ENCODE measurements at regions not wholly inside any gene's neighbourhood (a gene's known extent, or its start where the extent isn't known, plus 50 kb on each side); places are given as distances from the start of the nearest gene placed in this dataset.

DNA sequence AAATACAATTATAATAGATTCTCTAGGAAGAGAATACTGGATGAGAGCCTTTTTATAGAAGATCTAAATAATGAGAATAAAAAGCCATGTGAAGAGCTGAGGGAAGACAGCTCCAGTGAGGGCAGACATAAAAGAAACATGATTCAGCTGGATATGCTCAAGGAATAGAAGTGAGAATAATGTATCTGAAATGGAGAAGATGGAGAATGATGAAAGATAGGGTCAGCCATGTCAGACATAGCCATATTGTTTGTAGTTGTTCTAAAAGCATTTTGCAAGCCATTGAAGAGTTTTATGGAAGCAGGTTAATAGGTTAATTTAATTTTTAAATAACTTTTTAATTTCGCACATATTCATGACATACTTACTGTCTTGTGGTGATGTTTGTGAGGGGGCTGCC is 713.5 kb upstream of the ARPP21 start:
- no peak for DNase-seq

DNA sequence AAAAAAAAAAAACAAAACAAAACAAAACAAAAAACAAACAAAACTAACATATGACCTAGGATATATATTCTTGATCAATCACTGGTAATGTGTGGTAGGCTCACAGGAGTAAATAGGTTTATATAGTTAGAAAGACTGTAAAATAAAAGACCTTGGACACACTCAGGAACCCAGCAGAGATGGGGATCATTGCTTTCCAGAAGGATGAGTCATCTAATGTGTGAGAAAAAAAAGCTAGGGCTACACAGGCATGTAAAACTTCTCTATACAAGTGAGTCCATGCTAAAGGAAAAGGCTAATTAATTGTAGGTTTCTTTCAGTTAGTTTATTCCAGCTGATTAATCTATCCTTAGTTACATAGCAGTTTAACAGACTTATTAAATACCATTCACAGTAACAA is 710.3 kb upstream of the ARPP21 start:
- DNase-seq, result no peak

DNA sequence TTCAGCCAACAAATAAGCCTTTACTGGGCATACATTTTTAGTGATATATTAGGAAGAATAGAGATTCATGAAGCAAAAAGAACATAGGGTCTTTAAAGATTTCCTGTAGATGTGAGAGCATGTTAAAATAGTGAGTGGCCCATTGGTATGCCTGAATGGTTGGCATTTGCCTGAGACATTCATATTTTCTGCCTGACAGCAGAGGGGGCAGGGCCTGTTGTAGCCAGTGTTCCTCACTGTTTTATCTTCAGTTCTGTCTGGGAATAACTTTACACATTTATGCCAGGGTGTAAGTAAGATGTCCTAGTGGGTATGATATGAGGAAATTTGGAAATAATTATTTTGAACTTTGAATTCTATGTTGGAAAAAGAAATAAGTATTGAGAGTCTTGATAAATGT is 704.7 kb upstream of the ARPP21 start:
- no peak for DNase-seq

DNA sequence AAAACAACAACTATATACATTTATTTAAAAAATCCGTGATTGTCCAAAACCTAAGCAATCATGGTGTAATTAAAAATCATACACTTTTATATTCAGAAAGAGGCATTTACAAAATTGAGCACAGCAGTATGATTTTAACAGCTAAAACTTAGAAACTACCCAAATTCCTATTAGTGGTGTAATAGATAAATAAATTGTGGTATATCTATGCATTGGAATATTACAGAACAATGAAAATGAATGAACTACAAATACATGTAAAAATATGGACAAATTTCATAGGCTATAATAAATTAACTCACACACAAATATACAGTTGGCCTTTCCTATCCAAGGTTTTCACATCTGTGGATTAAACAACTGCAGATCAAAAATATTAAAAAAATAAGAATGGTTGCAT is 700.5 kb upstream of the ARPP21 start:
- no peak for DNase-seq

DNA sequence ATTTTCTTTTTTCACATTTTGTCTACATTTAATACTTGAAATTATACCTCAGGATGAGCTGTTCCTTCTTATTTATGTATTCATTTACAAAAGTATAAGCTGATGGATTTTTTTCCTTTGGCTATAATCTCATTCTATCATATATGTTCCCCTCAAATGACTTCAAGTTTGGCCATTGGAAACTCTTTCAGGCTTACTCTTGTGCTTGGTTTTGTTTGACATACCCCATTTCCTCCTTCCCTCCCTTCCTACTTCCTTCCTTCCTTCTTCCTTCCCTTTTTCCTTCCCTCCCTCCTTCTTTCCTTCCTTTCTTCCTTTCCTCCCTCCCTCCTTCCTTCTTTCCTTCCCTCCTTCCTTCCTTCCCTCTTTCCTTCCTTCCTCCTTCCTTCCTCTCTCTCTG is 697.1 kb upstream of the ARPP21 start:
- DNase-seq, result no peak

DNA sequence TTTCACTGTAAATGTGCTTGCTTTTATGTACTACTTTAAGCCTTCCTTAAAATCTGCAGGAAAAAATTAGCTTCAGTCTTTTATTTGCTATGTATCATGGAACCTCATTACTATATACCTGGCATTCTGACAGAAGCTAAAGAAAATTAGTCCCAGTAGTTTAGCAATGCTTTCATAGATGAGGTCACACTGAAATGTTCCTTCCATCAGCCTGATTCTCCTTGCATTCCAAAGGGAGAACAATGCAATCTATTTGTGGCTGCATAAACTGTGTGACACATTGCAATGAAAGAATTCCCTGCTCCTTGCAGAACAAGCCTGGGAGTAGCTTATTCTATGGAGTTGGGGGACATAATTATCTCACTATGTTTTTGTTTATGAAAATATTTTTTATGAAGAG is 691.5 kb upstream of the ARPP21 start:
- no peak for DNase-seq

DNA sequence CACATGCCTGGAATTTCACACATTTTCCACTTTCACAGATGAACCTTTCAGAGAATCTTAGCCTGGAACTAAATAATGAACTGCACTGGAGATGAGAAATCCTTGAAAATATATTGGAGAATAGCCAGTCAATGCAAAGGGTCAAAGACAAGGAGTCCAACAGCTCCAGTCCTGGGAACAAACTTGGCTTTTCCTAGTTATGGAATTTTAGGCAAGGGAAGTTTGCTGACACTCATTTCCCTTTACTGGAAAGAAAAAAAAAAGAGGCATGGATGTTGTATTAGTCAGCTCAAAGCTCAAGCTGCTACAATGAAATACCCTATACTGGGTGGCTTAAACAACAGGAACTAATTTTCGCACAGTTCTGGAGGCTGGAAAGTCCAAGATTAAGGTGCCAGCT is 690.8 kb upstream of the ARPP21 start:
- DNase-seq, result no peak

DNA sequence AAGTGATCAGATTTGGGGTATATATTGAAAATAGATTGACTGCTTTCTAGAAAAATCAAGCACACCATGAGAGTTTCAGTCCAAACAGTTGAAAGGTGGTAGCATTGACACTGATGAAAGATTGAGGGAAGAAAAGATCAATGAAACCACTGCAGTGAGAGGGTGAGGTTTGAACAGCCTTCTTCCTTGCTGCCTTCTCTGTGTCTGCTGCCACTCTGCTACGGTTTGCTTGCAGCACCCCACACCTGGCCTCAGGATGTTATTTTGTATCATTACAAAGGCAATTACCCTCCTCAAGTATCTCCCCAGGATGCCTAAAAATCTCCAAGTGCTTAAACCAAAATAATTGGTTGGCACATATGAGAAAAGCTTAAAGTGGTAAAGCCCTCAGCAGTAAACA is 683.6 kb upstream of the ARPP21 start:
- DNase-seq, result no peak

DNA sequence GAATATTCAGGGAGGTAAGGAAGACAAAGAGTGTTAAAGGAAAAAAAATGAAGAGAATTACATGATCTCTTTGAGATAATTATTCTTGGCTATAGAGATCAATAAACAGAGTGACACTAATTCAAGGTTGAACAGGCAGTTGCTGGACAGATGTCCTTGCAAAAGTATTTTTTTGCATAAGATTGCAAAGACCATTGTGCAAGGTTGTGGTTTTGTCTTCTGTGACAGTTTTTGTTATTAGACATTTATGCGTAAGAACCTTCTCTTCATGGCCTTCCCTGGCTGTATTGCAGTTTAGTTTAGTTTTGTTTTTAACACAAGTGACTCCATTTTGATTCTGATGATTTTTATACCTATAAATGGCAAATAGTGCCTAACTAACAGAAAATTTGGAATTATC is 682.8 kb upstream of the ARPP21 start:
- DNase-seq, result no peak

DNA sequence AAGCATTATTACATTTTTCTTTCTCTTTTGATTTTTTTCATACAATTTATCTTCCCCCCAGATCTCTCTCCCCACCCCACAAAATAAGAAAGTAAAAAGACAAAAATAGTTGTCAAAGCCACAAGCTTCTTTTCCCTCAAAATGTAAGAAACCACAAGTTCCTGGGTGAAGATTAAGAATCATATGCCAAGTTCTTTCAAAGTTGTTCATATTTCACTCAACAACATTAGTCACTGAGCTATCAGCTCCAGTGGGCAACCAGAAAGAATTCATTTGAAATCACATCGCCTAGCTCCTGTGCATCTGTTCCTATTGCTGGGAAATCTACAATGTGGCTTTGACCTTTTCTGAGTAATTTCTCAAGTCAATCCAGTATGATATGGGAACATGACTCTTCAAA is 681.6 kb upstream of the ARPP21 start:
- DNase-seq, result no peak

DNA sequence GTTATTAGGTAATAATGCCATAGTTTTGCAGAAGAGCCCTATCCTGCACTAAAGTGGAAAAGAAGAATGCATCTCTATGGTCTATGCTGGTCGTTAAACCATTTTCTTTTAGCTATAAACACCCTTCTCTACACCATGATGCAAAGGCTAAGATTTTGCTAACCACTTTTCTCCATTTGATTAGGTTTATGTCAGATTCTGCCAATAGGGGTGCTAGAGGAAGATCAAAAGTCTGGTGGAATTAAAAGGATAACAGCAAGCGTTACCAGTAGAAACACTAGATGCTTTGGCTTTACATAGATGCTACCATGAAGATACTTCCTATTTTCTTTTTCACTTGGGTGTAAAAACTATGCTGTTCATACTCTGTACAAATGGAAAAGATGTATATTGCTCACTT is 669.8 kb upstream of the ARPP21 start:
- DNase-seq, result no peak

DNA sequence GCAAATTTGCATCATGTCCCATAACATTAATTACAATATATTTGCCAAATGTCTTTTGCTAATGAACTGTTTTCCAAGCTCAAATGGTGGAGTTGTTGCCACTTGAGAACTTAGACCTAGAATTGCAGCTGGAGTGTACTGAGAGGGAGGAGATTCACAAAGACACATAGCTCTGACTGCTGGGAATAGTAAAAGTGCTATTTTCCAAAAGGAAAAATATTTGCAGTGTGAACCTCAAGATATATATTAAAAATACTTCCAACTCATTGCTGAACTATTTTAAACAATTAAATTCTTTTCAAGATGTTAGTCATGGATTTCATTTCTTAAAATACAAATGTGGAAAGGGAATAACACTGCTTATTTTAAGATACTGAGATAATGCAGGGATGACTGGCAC is 666.8 kb upstream of the ARPP21 start:
- no peak for DNase-seq

DNA sequence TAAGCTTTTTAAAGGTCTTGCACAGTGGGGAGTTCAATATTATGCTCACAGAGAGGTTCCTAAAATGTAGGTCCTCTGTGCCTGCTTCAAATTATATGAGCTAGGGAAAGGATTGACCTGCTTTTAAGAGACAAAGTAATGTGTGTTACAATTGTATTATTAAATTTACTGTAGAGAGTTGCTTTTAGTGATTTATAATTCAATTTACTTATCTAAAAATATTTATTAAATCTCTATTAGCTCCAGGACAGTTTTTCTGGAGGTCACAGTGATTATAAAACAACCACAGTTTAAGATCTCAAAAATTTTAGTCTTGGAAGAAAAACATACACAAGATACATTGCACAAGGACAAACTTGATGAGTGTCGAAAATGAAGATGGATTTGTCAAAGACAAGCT is 665.7 kb upstream of the ARPP21 start:
- DNase-seq, result no peak

DNA sequence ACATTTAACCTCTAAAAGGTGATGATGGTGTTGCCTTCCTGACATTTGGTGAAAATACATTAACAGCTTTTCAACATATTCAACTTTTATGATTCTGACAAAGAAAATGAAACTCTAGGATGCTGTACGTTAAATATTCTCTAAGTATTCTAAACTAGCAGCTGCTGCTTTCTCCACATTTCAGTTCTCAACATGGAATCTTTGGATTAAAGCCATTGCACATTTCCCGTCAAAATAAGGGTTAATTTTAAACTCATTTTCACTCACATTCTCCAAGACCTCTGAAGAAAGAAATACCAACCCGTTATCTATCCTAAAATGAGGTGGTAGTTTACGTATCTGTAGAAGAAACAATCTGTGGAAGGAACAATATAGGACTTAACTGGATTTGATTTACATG is 655.7 kb upstream of the ARPP21 start:
- no peak for DNase-seq

DNA sequence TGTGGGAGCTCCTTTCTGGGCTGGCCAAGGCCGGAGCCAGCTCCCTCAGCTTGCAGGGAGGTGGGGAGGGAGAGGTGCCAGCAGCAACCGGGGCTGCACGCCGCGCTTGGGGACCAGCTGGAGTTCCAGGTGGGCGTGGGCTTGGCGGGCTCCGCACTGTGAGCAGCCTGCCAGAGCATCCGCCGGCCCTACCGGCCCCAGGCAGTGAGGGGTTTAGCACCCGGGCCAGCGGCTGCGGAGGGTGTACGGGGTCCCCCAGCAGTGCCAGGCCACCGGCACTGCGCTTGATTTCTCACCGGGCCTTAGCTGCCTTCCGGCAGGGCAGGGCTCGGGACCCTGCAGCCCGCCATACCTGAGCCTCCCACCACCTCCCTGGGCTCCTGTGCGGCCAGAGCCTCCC is 651.0 kb upstream of the ARPP21 start:
- no peak for DNase-seq

DNA sequence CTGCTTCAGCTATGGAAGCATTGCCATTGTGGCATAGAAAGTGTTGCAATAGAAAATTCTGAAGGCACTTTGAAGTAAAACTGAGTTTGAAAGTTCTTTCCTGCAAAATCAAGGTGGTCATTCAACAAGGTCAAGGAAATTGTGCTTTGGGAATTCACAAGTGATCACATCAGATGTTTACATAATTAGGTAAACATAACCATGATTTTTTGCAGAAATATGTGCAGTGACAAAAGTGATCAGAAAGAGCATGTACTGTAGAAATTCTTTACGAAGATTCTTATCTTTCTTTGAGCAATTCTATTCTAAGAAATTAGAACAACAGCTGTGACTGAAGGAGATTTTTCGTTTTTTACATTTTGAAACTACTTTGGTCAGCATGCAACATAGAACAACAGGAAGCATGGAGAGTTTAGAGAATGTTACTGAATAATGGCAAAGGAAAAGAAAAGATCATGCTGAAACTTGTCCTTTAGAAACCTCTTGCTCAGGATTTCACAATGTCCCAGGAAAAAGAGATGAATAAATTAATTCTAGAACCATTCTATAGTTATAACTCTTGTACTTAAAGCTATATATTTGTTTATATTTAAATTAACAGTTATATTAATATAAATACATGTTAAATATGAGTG is 643.4 kb upstream of the ARPP21 start:
- DNase-seq, result no peak

DNA sequence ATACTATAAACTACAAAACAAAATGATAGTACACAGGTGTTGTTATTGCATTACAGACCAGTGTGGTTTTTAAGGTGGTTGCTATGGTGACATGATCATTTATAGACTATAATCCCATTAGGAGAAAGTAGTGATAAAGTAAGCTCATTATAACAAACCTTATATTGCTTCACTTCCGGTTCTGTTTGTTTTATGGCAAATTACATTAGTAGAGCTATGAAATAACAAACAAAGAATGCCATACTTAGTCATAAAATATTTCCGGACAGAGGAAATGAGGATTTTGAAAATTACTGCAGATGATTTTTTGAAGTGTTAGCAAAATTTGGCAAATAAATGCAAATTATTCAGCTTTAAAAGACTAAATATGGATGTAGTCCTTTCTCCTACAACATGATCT is 640.4 kb upstream of the ARPP21 start:
- DNase-seq, result no peak

DNA sequence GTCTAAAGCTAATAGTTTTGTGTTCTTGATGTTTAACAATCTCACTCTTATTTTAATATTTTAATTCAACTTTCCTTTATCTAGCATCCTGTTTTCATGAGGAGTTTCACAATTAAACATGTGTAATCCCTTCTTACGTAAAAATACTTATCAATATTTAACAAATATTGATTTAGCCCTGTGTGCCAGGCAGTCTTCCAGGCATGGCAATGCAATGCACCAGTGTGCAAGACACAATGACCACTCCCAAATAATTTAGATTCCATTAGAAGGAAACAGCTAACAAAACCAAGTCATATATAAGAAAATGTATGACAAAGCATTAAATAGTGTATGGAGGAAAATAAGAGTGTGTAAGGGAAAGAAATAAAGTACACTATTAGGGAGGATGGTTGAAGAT is 627.1 kb upstream of the ARPP21 start:
- DNase-seq, result no peak

DNA sequence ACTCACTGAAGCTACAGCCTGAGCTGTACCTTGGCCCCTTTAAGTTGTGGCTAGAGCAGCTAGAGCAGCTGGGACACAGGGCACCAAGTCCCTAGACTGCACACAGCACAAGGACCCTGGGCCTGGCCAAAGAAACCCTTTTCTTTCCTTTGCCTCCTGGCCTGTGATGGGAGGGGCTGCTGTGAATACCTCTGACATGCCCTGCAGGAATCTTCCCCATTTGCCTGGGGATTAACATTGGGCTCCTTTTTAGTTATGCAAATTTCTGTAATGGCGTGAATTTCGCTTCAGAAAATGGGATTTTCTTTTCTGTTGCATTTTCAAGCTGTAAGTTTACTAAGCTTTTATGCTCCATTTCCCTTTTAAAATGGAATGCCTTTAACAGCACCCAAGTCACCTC is 611.2 kb upstream of the ARPP21 start:
- DNase-seq, result no peak

DNA sequence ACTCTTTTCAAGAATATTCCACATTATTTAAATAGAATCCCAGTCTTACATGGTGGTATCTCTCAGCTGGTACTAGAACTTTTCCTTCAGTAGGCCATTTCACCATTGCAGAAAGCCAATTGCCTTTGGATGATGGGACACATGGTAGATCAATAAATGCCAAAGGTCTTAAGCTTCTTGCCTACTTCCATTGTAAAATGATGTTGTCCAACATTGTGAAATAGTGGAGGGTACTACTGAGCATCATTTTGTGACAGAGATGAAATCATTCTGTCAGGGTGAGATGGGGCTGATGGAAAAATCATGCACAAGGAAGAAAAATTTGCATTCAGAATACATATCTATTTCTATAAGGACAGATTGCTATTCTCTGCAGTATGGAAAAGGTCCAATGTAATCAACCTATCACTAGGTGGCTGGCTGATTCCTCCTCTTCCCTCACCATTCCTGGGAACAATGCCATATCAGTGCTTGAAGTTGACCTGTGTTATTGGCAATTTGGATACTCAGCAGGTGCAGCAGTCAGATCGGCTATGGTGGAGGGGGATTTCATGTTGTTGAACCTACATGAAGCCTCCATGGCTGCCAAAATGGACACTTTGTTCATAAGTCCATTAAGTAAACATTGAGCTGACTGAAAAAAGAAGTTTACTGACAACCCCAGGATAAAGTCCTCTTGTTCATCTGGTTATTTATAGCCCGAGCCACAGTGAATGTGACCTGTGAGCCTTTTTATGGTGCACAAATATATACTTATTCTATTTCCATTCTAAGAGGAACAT is 596.9 kb upstream of the ARPP21 start:
- DNase-seq, result no peak

DNA sequence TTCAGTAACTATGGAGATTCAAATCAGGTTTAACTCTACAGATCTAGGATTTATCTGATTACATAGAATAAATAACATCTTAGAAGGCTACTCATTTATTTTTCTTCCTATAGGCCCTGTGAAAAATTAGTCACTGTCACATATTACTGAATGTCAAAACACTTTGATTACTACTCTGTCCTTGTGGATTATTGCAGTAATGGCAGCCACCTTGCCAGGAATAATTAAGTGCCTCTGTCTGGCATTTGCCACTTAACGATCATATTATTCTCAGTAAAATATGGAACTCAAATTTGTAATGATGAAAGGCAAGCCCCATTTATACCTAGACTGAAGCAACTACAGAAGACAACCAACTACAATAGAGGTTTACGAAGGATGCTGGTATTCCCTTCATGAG is 596.3 kb upstream of the ARPP21 start:
- DNase-seq, result no peak

DNA sequence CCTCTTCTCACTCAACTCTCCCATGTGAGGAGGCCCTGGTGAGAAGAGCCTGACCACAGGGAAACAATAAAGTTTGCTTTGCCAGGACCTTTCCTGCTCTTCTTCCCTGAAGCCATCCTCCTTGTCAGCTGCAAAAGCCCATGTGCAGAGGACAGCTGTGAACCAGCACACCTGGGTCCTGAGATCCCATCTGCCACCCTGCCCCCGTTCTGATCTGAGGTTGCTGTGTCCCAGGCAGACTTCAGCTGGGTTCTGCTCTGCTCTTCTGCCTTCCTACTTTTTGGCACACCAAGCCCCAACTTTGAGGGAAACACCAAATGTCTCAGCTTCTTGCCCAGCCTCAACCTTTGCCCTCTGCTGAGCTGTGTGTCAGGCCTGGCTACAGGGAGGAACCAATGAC is 595.1 kb upstream of the ARPP21 start:
- DNase-seq, result no peak

DNA sequence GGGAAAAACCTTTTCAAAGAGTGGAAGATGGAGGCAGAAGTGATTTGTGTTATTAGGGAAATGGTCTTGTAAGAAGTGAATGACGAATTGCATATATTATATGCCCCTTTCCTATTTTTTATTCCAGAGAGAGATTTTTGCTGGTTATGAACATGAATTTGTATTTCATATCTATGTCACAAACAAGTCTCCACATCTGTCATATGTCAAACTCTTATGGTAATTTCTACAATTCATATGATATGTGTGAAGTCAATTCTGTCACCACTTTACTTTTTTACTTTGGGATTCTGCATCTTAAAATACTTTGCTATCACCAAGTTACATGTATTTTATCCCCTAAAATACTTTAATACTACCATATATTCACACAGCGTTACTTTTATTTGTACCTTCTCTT is 594.2 kb upstream of the ARPP21 start:
- no peak for DNase-seq

DNA sequence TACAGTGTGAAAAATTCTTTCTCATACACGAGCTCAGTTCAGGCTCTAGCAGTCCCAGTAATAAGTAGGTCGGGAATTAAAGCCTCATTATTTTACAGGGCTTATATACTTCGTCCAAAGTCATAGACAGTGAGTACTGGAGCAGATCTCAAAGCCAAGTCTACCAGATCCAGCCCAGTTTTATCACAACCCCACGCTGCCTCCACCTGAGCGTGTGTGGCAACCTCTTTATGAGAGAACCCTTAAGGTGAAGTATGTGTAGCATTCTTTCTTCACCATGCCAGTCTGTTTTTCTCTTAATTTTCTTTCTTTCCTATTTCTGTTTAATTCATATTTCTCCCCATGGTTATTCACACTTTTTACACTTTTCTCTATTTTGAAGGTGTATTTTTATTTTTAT is 574.6 kb upstream of the ARPP21 start:
- DNase-seq, result no peak

DNA sequence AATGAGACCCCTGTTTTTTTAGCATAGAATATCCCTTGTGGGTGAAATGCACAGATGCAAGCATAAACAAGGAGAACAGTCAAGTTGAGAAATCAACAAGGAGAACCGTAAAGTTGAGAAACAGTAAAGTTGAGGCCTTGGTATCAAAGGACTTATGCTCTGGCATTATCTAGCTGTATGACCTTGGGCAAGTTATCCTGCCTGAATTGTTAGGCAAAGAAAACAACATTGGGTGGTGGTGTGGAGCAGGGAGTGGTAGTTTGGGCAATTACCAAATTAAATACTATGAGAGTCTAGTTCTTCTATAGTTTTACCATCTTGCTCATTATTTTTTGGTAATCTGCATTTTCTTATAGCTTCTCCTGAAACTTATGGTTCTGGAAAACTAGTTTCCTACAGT is 573.4 kb upstream of the ARPP21 start:
- no peak for DNase-seq
